Osteoblast (primary cell): ENCODE measurements at regions not wholly inside any gene's neighbourhood (a gene's known extent, or its start where the extent isn't known, plus 50 kb on each side); places are given as distances from the start of the nearest gene placed in this dataset.

Source experiments
- DNase-seq: peaks from one replicate; pipeline ENCODE4 v3.0.0; 2011; ENCODE audit warnings: low spot score, mixed read lengths; ENCODE audit not compliant: insufficient read length; ENCODE audit errors: missing footprints
- H2AFZ ChIP-seq: 2 replicates; pipeline ENCODE4 v1.6.0; 2011; ENCODE audit warnings: mild to moderate bottlenecking, low read length
- H3K27ac ChIP-seq: 2 replicates; pipeline ENCODE4 v1.5.1; 2011; ENCODE audit warnings: mild to moderate bottlenecking, low read depth, low read length, moderate library complexity
- H3K27me3 ChIP-seq: 2 replicates; pipeline ENCODE4 v1.6.0; 2012; ENCODE audit warnings: mild to moderate bottlenecking, control low read depth, inconsistent platforms, low read length, moderate library complexity; ENCODE audit not compliant: insufficient read depth
- H3K36me3 ChIP-seq: 2 replicates; pipeline ENCODE4 v1.5.1; 2011; ENCODE audit warnings: mild to moderate bottlenecking, low read length, control low read depth, moderate library complexity; ENCODE audit not compliant: insufficient read depth
- H3K4me1 ChIP-seq: 2 replicates; pipeline ENCODE4 v1.5.1; 2011; ENCODE audit warnings: mild to moderate bottlenecking, low read length, control low read depth, moderate library complexity; ENCODE audit not compliant: insufficient read depth
- H3K4me2 ChIP-seq: 2 replicates; pipeline ENCODE4 v1.6.0; 2011; ENCODE audit warnings: mild to moderate bottlenecking, low read length; ENCODE audit not compliant: insufficient read depth
- H3K4me3 ChIP-seq: fragments of 200-600 bp; sonication (generic); 3 replicates; pipeline ENCODE4 v1.5.1; 2012; ENCODE audit warnings: mild to moderate bottlenecking, low read length, inconsistent platforms; ENCODE audit not compliant: insufficient read depth
- H3K79me2 ChIP-seq: 2 replicates; pipeline ENCODE4 v1.6.0; 2012; ENCODE audit warnings: mild to moderate bottlenecking, low read length, control low read depth, inconsistent platforms; ENCODE audit not compliant: insufficient read depth
- H3K9me3 ChIP-seq: 2 replicates; pipeline ENCODE4 v1.5.1; 2011; ENCODE audit warnings: low read depth, low read length, control low read depth
- H4K20me1 ChIP-seq: 2 replicates; pipeline ENCODE4 v1.6.0; 2012; ENCODE audit warnings: mild to moderate bottlenecking, low read length, control low read depth; ENCODE audit not compliant: insufficient read depth
- CTCF ChIP-seq: IDR thresholded peaks from 2 replicates; pipeline ENCODE4 v1.5.1; 2011; ENCODE audit warnings: mild to moderate bottlenecking, low read depth, low read length, moderate library complexity; ENCODE audit errors: extremely low read depth

DNA sequence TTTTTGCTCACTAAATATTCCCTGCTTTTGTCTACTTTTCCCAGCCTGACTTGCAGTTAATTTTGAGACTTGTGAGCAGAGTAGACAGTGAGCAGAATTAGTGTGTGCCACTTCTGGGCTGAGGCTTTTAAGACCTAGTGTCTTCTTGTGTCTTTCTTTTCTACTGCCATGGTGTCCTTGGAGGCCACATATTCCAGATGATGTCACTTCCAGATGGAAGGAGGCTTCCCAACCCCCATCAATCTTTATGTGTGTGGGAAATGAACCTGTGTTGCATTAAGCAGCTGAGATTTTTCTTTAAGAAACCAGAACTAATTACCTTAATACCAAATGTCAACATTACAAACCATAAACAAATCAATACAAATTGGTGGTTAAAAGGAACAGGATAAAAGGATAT is 774.7 kb upstream of the ROBO1 start:
- Histone ChIP-seq H3K27ac (no peak overlapping the region), H3K79me2 (no peaks in the 10 kb centered on the region), H4K20me1 (no peaks in the 10 kb centered on the region), H2AFZ (no peak overlapping the region), H3K4me1 (no peaks in the 10 kb centered on the region), H3K4me3 (no peak overlapping the region), H3K27me3 (no peaks in the 10 kb centered on the region), H3K9me3 (no peaks in the 10 kb centered on the region), H3K36me3 (no peaks in the 10 kb centered on the region), H3K4me2 (no peak overlapping the region)
- no peak for TF ChIP-seq CTCF
- DNase-seq = no peak

GRCh38 chr3:80537680-80538079 is 769.9 kb upstream of the ROBO1 start:
- no peaks in the 10 kb centered on the region for H3K79me2 ChIP-seq
- no peaks in the 10 kb centered on the region for H3K27me3 ChIP-seq
- DNase-seq = no peak
- no peaks in the 10 kb centered on the region for H3K36me3 ChIP-seq
- no peaks in the 10 kb centered on the region for H3K9me3 ChIP-seq
- H3K4me1 ChIP-seq = no peaks in the 10 kb centered on the region
- no peak for TF ChIP-seq CTCF
- H4K20me1 ChIP-seq = no peaks in the 10 kb centered on the region
- no peak overlapping the region for H2AFZ ChIP-seq
- H3K27ac ChIP-seq = no peak overlapping the region
- H3K4me2 ChIP-seq = no peak overlapping the region
- H3K4me3 ChIP-seq = no peak overlapping the region

DNA sequence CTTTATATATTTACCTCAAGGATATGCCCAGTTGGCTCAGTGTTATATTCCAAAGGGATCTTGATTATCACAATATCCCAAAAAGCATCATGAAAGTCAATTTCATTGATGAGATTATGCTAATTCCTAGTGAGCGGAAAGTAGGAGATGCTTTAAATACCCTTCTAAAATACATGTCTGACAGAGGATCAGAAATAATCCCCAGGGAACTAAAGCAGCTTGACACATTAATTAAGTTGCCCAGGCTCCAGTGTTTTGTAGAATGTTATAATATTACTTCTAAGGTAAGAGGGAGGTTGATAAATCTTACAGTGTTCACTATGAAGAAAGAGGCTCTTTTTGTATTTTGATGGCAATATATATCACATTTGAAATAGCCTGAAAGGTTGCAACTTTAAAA is 767.5 kb upstream of the ROBO1 start:
- no peak for DNase-seq
- H3K9me3 ChIP-seq = no peaks in the 10 kb centered on the region
- no peak overlapping the region for H3K4me2 ChIP-seq
- no peak for TF ChIP-seq CTCF
- no peaks in the 10 kb centered on the region for H3K4me1 ChIP-seq
- no peaks in the 10 kb centered on the region for H4K20me1 ChIP-seq
- no peaks in the 10 kb centered on the region for H3K27me3 ChIP-seq
- H3K36me3 ChIP-seq = no peaks in the 10 kb centered on the region
- no peak overlapping the region for H3K27ac ChIP-seq
- no peaks in the 10 kb centered on the region for H3K79me2 ChIP-seq
- no peak overlapping the region for H3K4me3 ChIP-seq
- no peak overlapping the region for H2AFZ ChIP-seq

- Histone ChIP-seq H3K27me3 (no peaks in the 10 kb centered on the region), H3K4me2 (no peak overlapping the region), H3K79me2 (no peaks in the 10 kb centered on the region), H4K20me1 (no peaks in the 10 kb centered on the region), H3K27ac (no peak overlapping the region), H3K9me3 (no peaks in the 10 kb centered on the region), H2AFZ (no peak overlapping the region), H3K4me3 (no peak overlapping the region), H3K4me1 (no peaks in the 10 kb centered on the region), H3K36me3 (no peaks in the 10 kb centered on the region)
- no peak for TF ChIP-seq CTCF
- DNase-seq = no peak
Measured at GRCh38 chr3:80533553-80533952, 765.8 kb upstream of the ROBO1 start.
